GM06990 (cell line): ENCODE measurements at regions not wholly inside any gene's neighbourhood (a gene's known extent, or its start where the extent isn't known, plus 50 kb on each side); places are given as distances from the start of the nearest gene placed in this dataset.
"Not testable (repeated sequence)": the region's sequence is repeated elsewhere in the genome, so short reads cannot be mapped to it uniquely, and the experiment has no call there.

Experiments
- DNase-seq: peaks from one replicate; pipeline ENCODE4 v3.0.0-alpha.2; 2011; ENCODE audit not compliant: insufficient read length; ENCODE audit errors: extremely low read depth
- H3K27me3 ChIP-seq: replicated peaks from 2 replicates; pipeline ENCODE4 v1.6.0; 2011; ENCODE audit warnings: low read length; ENCODE audit not compliant: control insufficient read depth, insufficient read depth
- H3K36me3 ChIP-seq: 2 replicates; pipeline ENCODE4 v1.5.1; 2011; ENCODE audit warnings: low read length; ENCODE audit not compliant: control insufficient read depth, insufficient read depth
- H3K4me3 ChIP-seq: replicated peaks from 2 replicates; pipeline ENCODE4 v1.5.1; 2011; ENCODE audit warnings: low read depth, mild to moderate bottlenecking, control low read depth, low read length
- CTCF ChIP-seq: IDR thresholded peaks from 2 replicates; pipeline ENCODE4 v1.5.1; 2011; ENCODE audit warnings: low read length, control low read depth, mild to moderate bottlenecking, inconsistent platforms; ENCODE audit not compliant: insufficient read depth, poor library complexity, severe bottlenecking

DNA sequence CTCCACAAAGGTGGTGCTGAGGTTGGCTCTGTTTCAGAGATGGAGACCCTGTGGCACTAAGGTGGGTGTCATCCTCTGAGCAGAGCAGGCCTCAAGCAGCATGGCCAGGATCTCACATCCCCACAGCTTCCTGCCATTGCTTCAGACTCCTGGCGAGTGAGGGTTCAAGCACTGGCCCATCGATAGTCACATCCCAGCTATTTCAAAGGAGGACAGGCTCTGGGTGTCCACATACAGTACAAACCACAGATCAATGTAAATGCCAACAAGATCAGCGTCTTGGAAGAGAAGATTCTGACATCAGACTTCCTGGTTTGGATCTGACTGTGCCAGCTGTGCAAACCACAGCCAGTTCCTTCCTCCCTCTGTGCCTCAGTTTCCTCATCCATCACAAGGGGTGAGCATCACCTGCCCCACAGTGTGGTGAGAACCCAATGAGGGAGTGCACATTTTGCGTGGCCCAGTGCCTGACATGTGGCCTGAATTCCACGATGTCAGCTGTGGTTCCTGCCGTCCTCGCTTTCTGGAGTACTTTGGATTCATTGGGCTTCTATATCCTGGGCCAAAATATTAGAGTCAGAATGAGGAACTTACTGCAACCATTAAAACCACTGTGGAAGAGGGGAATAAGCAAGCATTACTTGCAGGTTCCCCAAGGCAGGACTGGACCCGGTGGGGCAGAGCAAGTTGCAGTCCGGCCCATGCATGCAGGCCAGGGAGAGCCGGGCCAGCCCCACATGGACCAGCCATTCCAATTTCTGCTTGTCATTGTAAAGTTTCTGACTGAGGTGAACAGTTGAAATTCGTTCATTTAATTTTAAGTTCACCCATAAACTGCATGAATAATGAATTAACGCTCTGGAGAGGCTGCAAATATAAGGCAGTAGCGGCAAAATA lies 236.0 kb downstream of the TTLL2 start:
- DNase-seq, result no peak
- no peaks in the 10 kb centered on the region for H3K27me3 ChIP-seq
- H3K4me3 ChIP-seq, result no peak overlapping the region
- TF ChIP-seq CTCF, result no peak
- H3K36me3 ChIP-seq, result no peaks in the 10 kb centered on the region

DNA sequence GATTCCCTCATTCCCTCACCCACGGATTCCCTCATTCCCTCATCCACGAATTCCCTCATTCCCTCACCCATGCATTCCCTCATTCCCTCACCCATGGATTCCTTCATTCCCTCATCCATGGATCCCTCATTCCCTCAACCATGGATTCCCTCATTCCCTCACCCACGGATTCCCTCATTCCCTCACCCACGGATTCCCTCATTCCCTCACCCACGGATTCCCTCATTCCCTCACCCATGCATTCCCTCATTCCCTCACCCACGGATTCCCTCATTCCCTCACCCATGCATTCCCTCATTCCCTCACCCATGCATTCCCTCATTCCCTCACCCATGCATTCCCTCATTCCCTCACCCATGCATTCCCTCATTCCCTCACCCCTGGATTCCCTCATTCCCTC lies 238.0 kb downstream of the TTLL2 start:
- DNase-seq, H3K36me3 ChIP-seq, H3K4me3 ChIP-seq, H3K27me3 ChIP-seq: not testable (repeated sequence)

DNA sequence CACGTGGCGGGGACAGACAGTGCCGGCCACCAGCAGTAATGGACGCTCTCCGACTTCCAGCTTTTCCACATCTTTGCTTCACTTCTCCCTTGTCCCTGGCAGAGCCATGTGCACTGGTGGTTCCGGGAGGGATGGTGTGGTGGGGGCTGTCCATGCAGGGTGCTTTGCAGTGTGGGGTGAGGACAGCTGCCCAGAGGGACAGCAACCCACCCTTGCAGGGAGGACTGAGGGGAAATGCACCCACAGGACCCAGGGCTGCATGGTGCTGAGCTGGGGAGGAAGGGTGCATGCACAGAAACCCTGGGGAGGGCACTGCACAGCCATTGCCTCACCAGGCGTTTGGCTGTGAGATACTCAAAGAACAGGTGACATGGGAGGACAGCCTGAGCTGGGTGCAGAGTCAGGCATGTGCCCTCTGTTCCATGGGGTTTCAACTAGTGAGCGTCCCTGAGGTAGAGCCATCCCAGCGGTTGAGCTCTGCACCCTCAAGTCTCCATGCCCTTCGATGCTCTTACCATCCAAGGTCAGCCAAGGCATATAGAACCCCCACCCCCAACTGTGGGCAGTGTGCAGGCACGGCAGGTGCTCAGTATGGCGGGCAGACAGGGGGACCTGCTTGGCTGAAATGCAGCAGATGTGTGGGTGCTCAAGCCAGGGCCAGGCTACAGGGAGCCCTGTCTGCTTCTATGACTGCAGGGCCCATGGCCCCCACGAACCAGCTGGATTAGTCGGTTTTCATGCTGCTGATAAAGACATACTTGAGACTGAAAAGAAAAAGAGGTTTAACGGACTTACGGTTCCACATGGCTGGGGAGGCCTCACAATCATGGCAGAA lies 239.7 kb downstream of the TTLL2 start:
- no peaks in the 10 kb centered on the region; the same call in 1 of the 2 replicates for H3K27me3 ChIP-seq
- no peaks in the 10 kb centered on the region for H3K36me3 ChIP-seq
- TF ChIP-seq CTCF, result no peak
- DNase-seq, result no peak
- no peak overlapping the region for H3K4me3 ChIP-seq

- TF ChIP-seq CTCF, result no peak
- no peaks in the 10 kb centered on the region; the same call in 1 of the 2 replicates for H3K27me3 ChIP-seq
- no peak overlapping the region for H3K4me3 ChIP-seq
- DNase-seq, result no peak
- no peaks in the 10 kb centered on the region for H3K36me3 ChIP-seq
Observed at GRCh38 chr6:167565388-167565787, 240.5 kb downstream of the TTLL2 start.

DNA sequence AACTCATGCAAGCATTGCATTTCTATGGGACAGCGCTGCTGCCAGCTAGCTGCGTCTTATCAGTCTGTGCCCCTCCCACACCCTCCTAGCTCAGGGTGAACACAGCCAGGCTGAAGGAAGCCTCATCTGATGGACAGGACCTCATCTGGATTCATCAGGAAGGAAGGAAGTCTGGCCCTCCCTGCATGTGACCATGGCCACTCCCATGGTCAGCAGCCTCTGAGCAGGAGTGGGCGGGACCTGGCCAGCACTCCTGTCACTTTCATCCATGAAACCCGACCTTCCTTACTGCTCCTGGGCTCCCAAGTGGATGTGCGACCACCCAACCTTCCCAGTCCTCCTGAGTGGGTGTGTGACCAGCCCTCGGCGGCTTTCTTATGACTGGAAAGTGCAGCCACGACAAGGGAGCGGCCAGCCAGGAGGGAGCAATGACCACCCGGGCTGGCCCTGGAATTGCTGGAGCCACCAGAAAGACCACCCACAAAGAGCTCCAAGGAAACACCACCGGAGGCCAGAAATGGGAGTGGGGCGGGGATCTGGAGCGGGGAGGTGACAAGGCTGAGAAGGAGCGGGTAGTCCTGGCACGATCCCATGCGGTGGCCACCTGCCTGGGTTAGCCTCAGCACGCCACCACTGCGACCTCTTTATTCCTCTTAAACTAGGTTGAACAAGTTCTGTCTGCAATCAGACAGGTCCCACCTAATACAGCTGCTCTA lies 241.2 kb downstream of the TTLL2 start:
- H3K27me3 ChIP-seq, result no peaks in the 10 kb centered on the region; the same call in 1 of the 2 replicates
- no peak overlapping the region for H3K4me3 ChIP-seq
- no peaks in the 10 kb centered on the region for H3K36me3 ChIP-seq
- no peak for TF ChIP-seq CTCF
- no peak for DNase-seq
